Heart right ventricle (tissue), 16 donors: ENCODE measurements at regions not wholly inside any gene's neighbourhood (a gene's known extent, or its start where the extent isn't known, plus 50 kb on each side); places are given as distances from the start of the nearest gene placed in this dataset.

Experiments
- ATAC-seq, 8 donors: fragments of 200-7000 bp; cut with Tn5 transposase; one replicate each; pipeline ENCODE4 v1.9.1; 2020; ENCODE audit warnings: mild to moderate bottlenecking in 8 of 8, moderate library complexity in 8 of 8, moderate number of reproducible peaks in 1 of 8
- DNase-seq, 2 donors: peaks; one replicate each; pipeline ENCODE4 v3.0.0-alpha.2; 2020
- H3K27ac ChIP-seq, 10 donors: fragments of 200-600 bp; sonication (generic) in 2 of 10; one replicate each; pipeline versions ENCODE4 v1.5.0 to v1.8.0; 2020 to 2022; ENCODE audit warnings: mild to moderate bottlenecking in 3 of 10
- H3K27me3 ChIP-seq, 7 donors: fragments of 200-600 bp; one replicate each; pipeline ENCODE4 v1.8.0; 2021 to 2022; ENCODE audit warnings: mild to moderate bottlenecking in 2 of 7
- H3K36me3 ChIP-seq, 9 donors: fragments of 200-600 bp; sonication (generic) in 1 of 9; one replicate each; pipeline versions ENCODE4 v1.5.0 to v1.8.0; 2020 to 2022; ENCODE audit warnings: mild to moderate bottlenecking in 2 of 9
- H3K4me1 ChIP-seq, 9 donors: fragments of 200-600 bp; sonication (generic) in 1 of 9; one replicate each; pipeline versions ENCODE4 v1.5.0 to v1.8.0; 2020 to 2022; ENCODE audit warnings: mild to moderate bottlenecking in 4 of 9
- H3K4me3 ChIP-seq, 10 donors: fragments of 200-600 bp; sonication (generic) in 2 of 10; one replicate each; pipeline versions ENCODE4 v1.5.0 to v1.8.0; 2020 to 2022; ENCODE audit warnings: mild to moderate bottlenecking in 7 of 10, moderate library complexity in 2 of 10
- H3K9me3 ChIP-seq, 11 donors: fragments of 200-600 bp in 10 of 11; sonication (generic) in 2 of 11; one replicate each; pipeline versions ENCODE4 v1.5.0 to v1.8.0; 2013 to 2022; ENCODE audit warnings: mild to moderate bottlenecking in 2 of 11, control low read depth in 1 of 11, moderate library complexity in 1 of 11
- CTCF ChIP-seq, 9 donors: fragments of 200-600 bp; sonication (generic) in 2 of 9; IDR thresholded peaks; one replicate each; pipeline versions ENCODE4 v1.5.0 to v1.8.0; 2021 to 2022; ENCODE audit warnings: antibody characterized with exemption in 9 of 9, mild to moderate bottlenecking in 5 of 9, moderate library complexity in 1 of 9
- whole genome bisulfite sequencing, 2 donors: extraction: QIAGEN DNeasy Blood & Tissue Kit; methylation state at CpG; one replicate each; pipeline ENCODE4 v1.1.7; 2013; ENCODE audit warnings: inconsistent platforms in 1 of 2; 5-methylcytosine and 5-hydroxymethylcytosine counted together
- intact Hi-C, 10 donors: fragments of 100-400 bp; cut with DNase I; formaldehyde crosslinking; loops; one replicate each; pipeline versions ENCODE4 v1.11.1 to v1.14.2; 2022
- donor health status: Arrhythmogenic right ventricular cardiomyopathy.
- donor health status: ischemic (EF 13 %, LVEDD 7.1; RV severe dilation, severe dysfunction).
- donor health status: healthy with polysubstance abuse.
- donor health status: DM: no; HTN: yes; CAD: no.
- donor health status: DM: no; HTN: no; CAD: no.
- donor health status: ischemic (EF 25% LVEDD 6.9; RV normal size, moderate dysfunction).
- donor health status: ischemic (EF 25% LVEDD 5.7; RV mildly dilated, moderate dysfunction).
- donor health status: healthy.
- donor health status: DM: yes; HTN: yes; CAD: no.
- donor health status: Ischemic cardiomyopathy.
- donor health status: ischemic (EF 35%, LVEDD 5.7; RV mildly dilated, moderate dysfunction).
- donor health status: nonischemic (EF 11% LVEDD 7.7; RV severe dilation, severe dysfunction).
- donor health status: DM: yes; HTN: yes; CAD: no.
- donor health status: PGD.
- donor health status: ischemic (EF 29% LVEDD 5.4; RV normal size, mild dysfunction).
- donor health status: nonischemic (EF 23%, LVEDD 6.1; RV moderate dilation, normal function).

- intact Hi-C loops = loop anchor here in 1 of 10 donors (10.0 kb wide), 1 partner anchor 102 kb away; no protein-coding TSS in a partner anchor
- Histone ChIP-seq H3K4me1 (peaks cover 0 to 37% (median 0%) of the 10 kb centered on the region in 9 donors), H3K27me3 (no peaks in the 10 kb centered on the region), H3K36me3 (no peaks in the 10 kb centered on the region), H3K9me3 (no peaks in the 10 kb centered on the region), H3K4me3 (no peak overlapping the region), H3K27ac (no peak overlapping the region)
- DNase-seq = no peak
- no peak for TF ChIP-seq CTCF (IDR thresholded peaks at IDR 0.05)
- no peak for ATAC-seq
- 84 to 85% methylated on average over 2 of the region's 2 CpGs for WGBS, 2 donors
Observed at GRCh38 chr4:96356591-96357370, 516.9 kb downstream of the PDHA2 start.

- H3K27ac ChIP-seq = no peak overlapping the region
- H3K9me3 ChIP-seq = peaks cover 0 to 25% (median 3%) of the 10 kb centered on the region in 11 donors
- H3K27me3 ChIP-seq = no peaks in the 10 kb centered on the region
- no peaks in the 10 kb centered on the region for H3K4me1 ChIP-seq
- no peak for ATAC-seq
- no peak for DNase-seq
- WGBS, 2 donors = 86 to 89% methylated on average over 1 of the region's 1 CpG
- no peaks in the 10 kb centered on the region for H3K36me3 ChIP-seq
- H3K4me3 ChIP-seq = no peak overlapping the region
- intact Hi-C loops = no loop called here
- TF ChIP-seq CTCF (IDR thresholded peaks at IDR 0.05) = no peak
Observed at GRCh38 chr4:96366632-96367031, 526.7 kb downstream of the PDHA2 start.

GRCh38 chr4:96375367-96375766 lies 535.5 kb downstream of the PDHA2 start:
- H3K9me3 ChIP-seq = peaks cover 0 to 18% (median 3%) of the 10 kb centered on the region in 11 donors
- H3K36me3 ChIP-seq = no peaks in the 10 kb centered on the region
- H3K4me1 ChIP-seq = no peaks in the 10 kb centered on the region
- intact Hi-C loops = no loop called here
- no peak for DNase-seq
- ATAC-seq = no peak
- no peak for TF ChIP-seq CTCF (IDR thresholded peaks at IDR 0.05)
- H3K27ac ChIP-seq = no peak overlapping the region
- WGBS, 2 donors = 76 to 84% methylated on average over 3 of the region's 3 CpGs
- no peak overlapping the region for H3K4me3 ChIP-seq
- H3K27me3 ChIP-seq = no peaks in the 10 kb centered on the region

DNA sequence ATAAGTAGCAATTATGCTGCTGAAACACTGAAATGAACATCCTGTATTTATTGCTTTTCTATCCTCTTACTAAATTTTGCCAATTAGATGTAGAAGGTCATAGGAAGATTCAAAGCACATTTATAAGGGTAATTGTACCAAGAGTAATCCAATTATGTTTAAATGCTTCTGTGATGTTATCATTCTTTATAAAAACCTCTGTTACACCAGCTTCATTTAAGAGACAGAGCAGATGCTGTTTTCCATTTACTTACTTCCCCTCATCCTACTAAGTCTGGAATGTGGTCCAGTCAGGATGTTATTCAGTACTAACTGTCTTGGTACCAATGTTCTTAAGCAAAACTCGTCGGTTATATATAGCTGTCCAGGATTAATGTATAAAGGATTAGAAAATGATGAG lies 539.6 kb downstream of the PDHA2 start:
- Histone ChIP-seq H3K36me3 (no peaks in the 10 kb centered on the region), H3K4me1 (no peaks in the 10 kb centered on the region), H3K9me3 (peaks cover 0 to 17% (median 0%) of the 10 kb centered on the region in 11 donors), H3K27ac (no peak overlapping the region), H3K4me3 (no peak overlapping the region), H3K27me3 (no peaks in the 10 kb centered on the region)
- 54 to 62% methylated on average over 2 of the region's 2 CpGs for WGBS, 2 donors
- no peak for ATAC-seq
- no peak for TF ChIP-seq CTCF (IDR thresholded peaks at IDR 0.05)
- no peak for DNase-seq
- intact Hi-C loops = no loop called here
